PC-3 (cell line): ENCODE measurements at regions not wholly inside any gene's neighbourhood (a gene's known extent, or its start where the extent isn't known, plus 50 kb on each side); places are given as distances from the start of the nearest gene placed in this dataset.

Experiments used
- EZH2 ChIP-seq: fragments of 300-600 bp; sonication (generic); IDR thresholded peaks from one replicate; pipeline ENCODE4 v1.6.1; 2017; ENCODE audit warnings: antibody characterized with exemption, mild to moderate bottlenecking, low read length; ENCODE audit not compliant: unreplicated experiment
- TF ChIP-seq, protein P1 (sequence below): fragments of 300-600 bp; sonication (generic); conservative IDR thresholded peaks from 2 replicates; pipeline ENCODE4 v1.5.1; 2017; ENCODE audit warnings: antibody characterized with exemption, low read depth, mild to moderate bottlenecking, low read length

GRCh38 chr5:168106008-168106761 lies 185.3 kb upstream of the WWC1 start:
- TF ChIP-seq, protein P1, sequence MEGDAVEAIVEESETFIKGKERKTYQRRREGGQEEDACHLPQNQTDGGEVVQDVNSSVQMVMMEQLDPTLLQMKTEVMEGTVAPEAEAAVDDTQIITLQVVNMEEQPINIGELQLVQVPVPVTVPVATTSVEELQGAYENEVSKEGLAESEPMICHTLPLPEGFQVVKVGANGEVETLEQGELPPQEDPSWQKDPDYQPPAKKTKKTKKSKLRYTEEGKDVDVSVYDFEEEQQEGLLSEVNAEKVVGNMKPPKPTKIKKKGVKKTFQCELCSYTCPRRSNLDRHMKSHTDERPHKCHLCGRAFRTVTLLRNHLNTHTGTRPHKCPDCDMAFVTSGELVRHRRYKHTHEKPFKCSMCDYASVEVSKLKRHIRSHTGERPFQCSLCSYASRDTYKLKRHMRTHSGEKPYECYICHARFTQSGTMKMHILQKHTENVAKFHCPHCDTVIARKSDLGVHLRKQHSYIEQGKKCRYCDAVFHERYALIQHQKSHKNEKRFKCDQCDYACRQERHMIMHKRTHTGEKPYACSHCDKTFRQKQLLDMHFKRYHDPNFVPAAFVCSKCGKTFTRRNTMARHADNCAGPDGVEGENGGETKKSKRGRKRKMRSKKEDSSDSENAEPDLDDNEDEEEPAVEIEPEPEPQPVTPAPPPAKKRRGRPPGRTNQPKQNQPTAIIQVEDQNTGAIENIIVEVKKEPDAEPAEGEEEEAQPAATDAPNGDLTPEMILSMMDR: no peak
- TF ChIP-seq EZH2: no peak
